ENCODE measurements at regions not wholly inside any gene's neighbourhood (a gene's known extent, or its start where the extent isn't known, plus 50 kb on each side); places are given as distances from the start of the nearest gene placed in this dataset.
"Not testable (repeated sequence)": the region's sequence is repeated elsewhere in the genome, so short reads cannot be mapped to it uniquely, and the experiment has no call there.

- no peaks in the 10 kb centered on the region for H3K27me3 Mint-ChIP-seq (ENCODE audit: low read depth)
- H3K36me3 Mint-ChIP-seq (ENCODE audit: low read depth): no peaks in the 10 kb centered on the region
- H3K27ac Mint-ChIP-seq (ENCODE audit: unreplicated experiment): no peak overlapping the region
- no peak overlapping the region for H3K4me3 Mint-ChIP-seq
- DNase-seq (ENCODE audit: low read depth, low spot score): no peak
- no peak for TF ChIP-seq CTCF (conservative IDR thresholded peaks at IDR 0.05)
- H3K4me1 Mint-ChIP-seq: no peaks in the 10 kb centered on the region
- no peaks in the 10 kb centered on the region for H3K9me3 Mint-ChIP-seq
Observed at GRCh38 chr11:80281194-80281593, 840.4 kb upstream of the TENM4 start.

- Mint-ChIP-seq H3K4me1 (no peaks in the 10 kb centered on the region), H3K9me3 (no peaks in the 10 kb centered on the region), H3K27me3 (ENCODE audit: low read depth) (no peaks in the 10 kb centered on the region), H3K4me3 (no peak overlapping the region), H3K27ac (ENCODE audit: unreplicated experiment) (no peak overlapping the region), H3K36me3 (ENCODE audit: low read depth) (no peaks in the 10 kb centered on the region)
- no peak for DNase-seq (ENCODE audit: low read depth, low spot score)
- TF ChIP-seq CTCF (conservative IDR thresholded peaks at IDR 0.05): no peak
Observed at GRCh38 chr11:80280737-80281136, 839.9 kb upstream of the TENM4 start.

GRCh38 chr11:80261776-80262175 is 820.9 kb upstream of the TENM4 start:
- DNase-seq (ENCODE audit: low read depth, low spot score): no peak
- H3K27ac Mint-ChIP-seq (ENCODE audit: unreplicated experiment): no peak overlapping the region
- H3K27me3 Mint-ChIP-seq (ENCODE audit: low read depth): no peaks in the 10 kb centered on the region
- TF ChIP-seq CTCF (conservative IDR thresholded peaks at IDR 0.05): no peak
- no peak overlapping the region for H3K4me3 Mint-ChIP-seq
- H3K4me1 Mint-ChIP-seq: no peaks in the 10 kb centered on the region
- H3K36me3 Mint-ChIP-seq (ENCODE audit: low read depth): no peaks in the 10 kb centered on the region
- H3K9me3 Mint-ChIP-seq: peaks cover 4% of the 10 kb centered on the region

- H3K27ac Mint-ChIP-seq (ENCODE audit: unreplicated experiment); H3K4me3 Mint-ChIP-seq; H3K36me3 Mint-ChIP-seq (ENCODE audit: low read depth); H3K9me3 Mint-ChIP-seq; H3K4me1 Mint-ChIP-seq; H3K27me3 Mint-ChIP-seq (ENCODE audit: low read depth); DNase-seq (ENCODE audit: low read depth, low spot score): not testable (repeated sequence)
Observed at GRCh38 chr11:80257319-80258015, 816.6 kb upstream of the TENM4 start.

- H3K4me3 Mint-ChIP-seq: no peak overlapping the region
- no peaks in the 10 kb centered on the region for H3K36me3 Mint-ChIP-seq (ENCODE audit: low read depth)
- TF ChIP-seq CTCF (conservative IDR thresholded peaks at IDR 0.05): no peak
- H3K27ac Mint-ChIP-seq (ENCODE audit: unreplicated experiment): no peak overlapping the region
- H3K4me1 Mint-ChIP-seq: no peaks in the 10 kb centered on the region
- H3K9me3 Mint-ChIP-seq: peaks cover 4% of the 10 kb centered on the region
- no peak for DNase-seq (ENCODE audit: low read depth, low spot score)
- no peaks in the 10 kb centered on the region for H3K27me3 Mint-ChIP-seq (ENCODE audit: low read depth)
Observed at GRCh38 chr11:80255021-80255420, 814.2 kb upstream of the TENM4 start.

- Mint-ChIP-seq H3K4me1 (no peaks in the 10 kb centered on the region), H3K9me3 (peaks cover 8% of the 10 kb centered on the region), H3K36me3 (ENCODE audit: low read depth) (no peaks in the 10 kb centered on the region), H3K27me3 (ENCODE audit: low read depth) (no peaks in the 10 kb centered on the region), H3K4me3 (no peak overlapping the region), H3K27ac (ENCODE audit: unreplicated experiment) (no peak overlapping the region)
- no peak for DNase-seq (ENCODE audit: low read depth, low spot score)
- TF ChIP-seq CTCF (conservative IDR thresholded peaks at IDR 0.05): no peak
Observed at GRCh38 chr11:80241766-80242165, 800.9 kb upstream of the TENM4 start.

All from neural crest cell (in vitro differentiated cells).